Activated T-cell treated with anti-CD3 and anti-CD28 coated beads, Interleukin-2, amount 50 U/mL, for 4 hours (primary cell): ENCODE measurements at regions not wholly inside any gene's neighbourhood (a gene's known extent, or its start where the extent isn't known, plus 50 kb on each side); places are given as distances from the start of the nearest gene placed in this dataset.

Experiments
- ATAC-seq, 2 donors: fragments of 200-7000 bp; cut with Tn5 transposase; one replicate each; pipeline ENCODE4 v1.10.0; 2021
- DNase-seq: peaks from one replicate; pipeline ENCODE4 v3.0.0-alpha.2; 2020
- H3K27me3 Mint-ChIP-seq: one replicate; pipeline ENCODE4 v1.8.0; 2021; ENCODE audit warnings: low read depth, mixed read lengths
- H3K36me3 Mint-ChIP-seq: one replicate; pipeline ENCODE4 v1.8.0; 2022; ENCODE audit warnings: mixed read lengths; ENCODE audit not compliant: insufficient read depth
- H3K4me1 Mint-ChIP-seq: one replicate; pipeline ENCODE4 v1.8.0; 2021; ENCODE audit warnings: low read depth, mixed read lengths
- H3K4me3 Mint-ChIP-seq: one replicate; pipeline ENCODE4 v1.8.0; 2021; ENCODE audit warnings: mild to moderate bottlenecking, moderate library complexity, mixed read lengths
- H3K9me3 Mint-ChIP-seq: one replicate; pipeline ENCODE4 v1.8.0; 2021; ENCODE audit warnings: mixed read lengths

DNA sequence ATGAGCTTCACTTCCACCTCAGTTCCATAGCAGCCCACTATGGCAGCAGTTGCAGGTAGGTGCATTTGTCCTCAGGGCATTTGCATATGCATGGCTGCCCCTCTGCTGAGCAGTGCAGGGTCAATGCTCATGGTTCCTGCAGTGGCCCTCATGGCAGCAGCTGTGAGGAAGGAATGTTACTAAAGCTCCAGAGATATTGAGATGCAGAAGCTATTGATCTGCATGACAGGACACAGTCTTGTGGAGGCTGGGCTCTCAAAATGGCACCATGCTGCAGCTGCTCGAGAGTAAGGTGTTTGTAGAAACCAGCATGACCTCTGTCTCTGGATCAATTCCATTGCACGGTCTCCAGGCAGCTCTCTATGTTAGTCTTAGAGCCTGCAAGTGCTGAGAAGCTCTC, 179.2 kb upstream of the PCDH18 start:
- DNase-seq (no peak), ATAC-seq (no peak)
- H3K36me3 Mint-ChIP-seq: no peaks in the 10 kb centered on the region
- peaks cover 11% of the 10 kb centered on the region for H3K9me3 Mint-ChIP-seq
- H3K27me3 Mint-ChIP-seq: no peaks in the 10 kb centered on the region
- H3K4me1 Mint-ChIP-seq: no peaks in the 10 kb centered on the region
- no peak overlapping the region for H3K4me3 Mint-ChIP-seq

DNA sequence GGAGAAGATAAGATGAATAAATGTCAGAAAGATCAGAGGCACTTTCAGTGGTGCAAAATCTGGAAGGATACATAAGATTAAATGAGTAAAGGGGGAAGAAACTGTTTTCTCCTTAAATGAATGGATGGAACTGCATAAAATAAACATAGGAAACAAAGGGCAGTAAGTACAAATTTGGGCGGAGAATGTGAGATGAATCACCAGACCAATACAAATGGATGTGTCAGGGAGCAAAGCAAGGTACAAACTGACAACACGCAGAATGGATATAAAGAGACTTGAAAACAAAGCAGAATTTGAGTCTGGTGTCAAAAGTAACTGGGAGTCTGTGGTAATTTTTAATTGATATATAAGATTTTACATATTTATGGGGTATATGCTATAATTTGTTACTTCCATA, 175.3 kb upstream of the PCDH18 start:
- no peak for ATAC-seq

DNA sequence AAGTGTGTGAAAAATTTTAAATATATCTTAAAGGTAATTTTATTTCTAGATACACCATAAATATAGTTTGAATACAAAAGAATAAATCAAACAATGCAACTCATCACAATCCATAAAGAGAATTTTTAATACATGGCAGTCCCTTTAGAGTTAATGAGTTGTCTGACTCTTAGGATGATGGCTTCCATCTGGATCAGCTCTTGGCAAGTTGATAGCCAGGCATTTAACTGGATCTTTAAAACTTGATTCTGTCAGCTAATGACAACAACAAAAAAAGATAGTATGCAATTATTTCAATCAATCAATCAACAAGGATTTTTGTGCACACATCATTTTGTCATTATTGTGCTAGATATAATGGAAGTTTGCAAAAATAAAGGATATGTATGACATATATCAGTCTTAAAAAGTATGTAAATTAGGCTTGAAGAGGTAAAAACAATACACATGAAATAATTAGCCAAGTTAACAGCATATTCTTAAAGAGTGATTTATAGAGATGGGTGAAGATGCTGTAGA, 174.9 kb upstream of the PCDH18 start:
- peaks cover 9% of the 10 kb centered on the region for H3K9me3 Mint-ChIP-seq
- H3K4me1 Mint-ChIP-seq: no peaks in the 10 kb centered on the region
- no peaks in the 10 kb centered on the region for H3K36me3 Mint-ChIP-seq
- no peak overlapping the region for H3K4me3 Mint-ChIP-seq
- no peaks in the 10 kb centered on the region for H3K27me3 Mint-ChIP-seq
- DNase-seq: no peak
- no peak for ATAC-seq

More for the DNA sequence above, 175.3 kb upstream of the PCDH18 start:
- Mint-ChIP-seq H3K27me3 (no peaks in the 10 kb centered on the region), H3K9me3 (peaks cover 9% of the 10 kb centered on the region), H3K4me3 (no peak overlapping the region), H3K4me1 (no peaks in the 10 kb centered on the region), H3K36me3 (no peaks in the 10 kb centered on the region)
- DNase-seq: no peak

DNA sequence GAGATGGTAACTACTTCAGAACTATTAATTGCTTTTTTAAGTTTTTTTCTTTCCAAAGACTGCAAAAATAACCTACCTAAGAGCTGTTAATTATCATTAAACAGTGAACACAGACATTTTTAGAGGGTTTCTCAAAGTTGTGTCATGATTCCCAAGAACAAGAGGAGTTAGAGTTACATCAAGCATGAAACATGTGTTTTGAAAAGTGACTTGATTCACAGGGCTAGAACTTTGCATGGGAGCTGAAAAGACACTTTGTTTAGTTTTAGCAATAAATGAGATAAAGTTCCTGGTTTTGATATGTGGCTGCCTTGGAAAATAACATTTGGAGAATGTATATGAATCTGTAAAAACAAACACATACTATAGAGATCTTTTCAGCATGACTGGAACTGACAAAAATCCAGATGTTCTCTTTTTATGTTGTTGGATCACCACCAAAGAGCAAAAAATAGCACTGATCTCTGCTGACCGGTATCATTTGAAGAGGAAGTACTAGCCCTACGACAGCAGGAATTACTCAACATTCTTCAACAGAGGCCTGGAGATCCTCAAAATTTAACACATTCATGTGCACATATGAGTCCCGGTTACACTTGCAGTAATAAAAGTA, 173.0 kb upstream of the PCDH18 start:
- Mint-ChIP-seq H3K4me3 (no peak overlapping the region), H3K9me3 (peaks cover 4% of the 10 kb centered on the region), H3K27me3 (no peaks in the 10 kb centered on the region), H3K36me3 (no peaks in the 10 kb centered on the region), H3K4me1 (no peaks in the 10 kb centered on the region)
- ATAC-seq (no peak), DNase-seq (no peak)

DNA sequence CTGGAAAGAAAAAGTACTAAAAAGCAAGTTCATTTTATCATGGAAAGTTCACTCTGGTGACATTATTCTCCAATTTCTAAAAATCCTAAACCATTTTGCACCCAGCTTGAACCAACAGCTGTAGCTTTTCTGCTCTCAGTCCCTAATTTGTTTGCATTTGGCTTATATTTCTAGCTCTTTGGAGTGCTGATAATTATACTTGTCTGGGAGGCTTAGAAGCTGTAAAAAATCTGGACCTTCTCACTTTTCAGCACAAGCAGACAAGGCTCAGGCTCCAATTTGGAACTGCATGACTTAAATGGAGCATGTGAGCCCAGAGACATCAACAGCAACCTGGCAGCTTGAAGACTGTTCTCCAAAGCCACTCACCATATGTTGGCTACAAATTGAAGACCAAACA, 170.9 kb upstream of the PCDH18 start:
- H3K9me3 Mint-ChIP-seq: peaks cover 7% of the 10 kb centered on the region
- H3K27me3 Mint-ChIP-seq: no peaks in the 10 kb centered on the region
- H3K4me1 Mint-ChIP-seq: no peaks in the 10 kb centered on the region
- H3K36me3 Mint-ChIP-seq: no peaks in the 10 kb centered on the region
- ATAC-seq: no peak
- H3K4me3 Mint-ChIP-seq: no peak overlapping the region
- no peak for DNase-seq

DNA sequence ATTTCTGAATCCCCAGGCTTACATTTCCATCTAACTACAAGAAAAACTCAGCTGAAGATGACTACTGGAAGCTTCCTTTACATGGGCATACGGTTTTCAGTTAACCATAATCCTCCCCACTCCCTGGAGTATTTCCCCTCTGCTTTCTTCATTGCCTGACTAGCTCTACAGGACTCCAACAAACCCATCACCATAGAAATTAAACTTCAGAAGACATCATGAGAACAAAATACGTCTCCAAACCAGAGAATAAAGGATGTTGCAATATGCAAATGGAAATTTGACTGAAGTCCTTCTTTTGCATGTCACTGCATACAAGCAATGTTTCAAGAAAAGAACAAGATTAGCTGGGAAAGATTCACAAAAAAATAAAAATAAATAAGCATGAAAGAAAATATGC, 170.2 kb upstream of the PCDH18 start:
- DNase-seq: no peak
- no peak for ATAC-seq
- Mint-ChIP-seq H3K4me3 (no peak overlapping the region), H3K27me3 (no peaks in the 10 kb centered on the region), H3K4me1 (no peaks in the 10 kb centered on the region), H3K9me3 (peaks cover 7% of the 10 kb centered on the region), H3K36me3 (no peaks in the 10 kb centered on the region)

DNA sequence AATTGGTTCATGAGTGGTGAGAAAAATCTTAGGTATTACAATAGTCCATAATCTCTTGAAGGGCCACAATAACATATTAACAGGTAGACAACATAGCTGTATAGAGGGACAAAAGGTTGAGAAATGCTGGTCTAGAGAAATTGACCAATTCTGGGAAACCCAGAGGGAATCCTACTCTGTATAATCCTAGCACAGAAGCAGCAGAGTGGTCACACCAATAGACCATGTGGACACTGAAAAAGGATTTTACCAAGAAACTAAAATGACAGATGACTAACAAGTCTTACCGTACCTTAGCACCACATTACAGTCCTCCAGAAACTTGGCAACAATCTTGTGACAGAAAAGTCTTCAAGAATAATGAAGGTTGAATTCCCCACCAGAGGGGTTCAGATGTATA, 169.1 kb upstream of the PCDH18 start:
- DNase-seq: no peak

DNA sequence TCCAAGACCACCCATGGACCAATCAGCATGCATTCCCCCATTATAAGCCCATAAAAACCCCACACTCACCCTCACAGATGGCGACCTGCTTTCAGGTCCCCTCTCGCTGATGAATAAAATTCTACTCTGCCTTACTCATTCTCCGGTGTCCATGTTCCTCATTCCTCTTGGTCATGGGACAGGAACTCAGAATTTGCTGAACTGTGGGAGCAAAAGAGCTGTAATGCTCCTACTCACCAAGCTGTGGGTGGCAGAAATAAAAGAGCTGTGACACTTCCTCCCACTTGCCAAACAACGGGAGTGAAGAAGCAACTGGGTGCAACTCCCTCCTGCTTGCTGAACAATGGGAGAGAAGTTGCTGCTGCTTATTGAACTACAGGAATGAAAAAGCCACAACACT, 168.5 kb upstream of the PCDH18 start:
- no peak overlapping the region for H3K4me3 Mint-ChIP-seq
- peaks cover 4% of the 10 kb centered on the region for H3K9me3 Mint-ChIP-seq
- H3K4me1 Mint-ChIP-seq: no peaks in the 10 kb centered on the region
- no peaks in the 10 kb centered on the region for H3K27me3 Mint-ChIP-seq
- H3K36me3 Mint-ChIP-seq: no peaks in the 10 kb centered on the region
- no peak for DNase-seq
- ATAC-seq: no peak

More for the DNA sequence above, 169.1 kb upstream of the PCDH18 start:
- no peak for ATAC-seq
- H3K36me3 Mint-ChIP-seq: no peaks in the 10 kb centered on the region
- no peaks in the 10 kb centered on the region for H3K4me1 Mint-ChIP-seq
- H3K27me3 Mint-ChIP-seq: no peaks in the 10 kb centered on the region
- H3K9me3 Mint-ChIP-seq: peaks cover 7% of the 10 kb centered on the region
- H3K4me3 Mint-ChIP-seq: no peak overlapping the region

DNA sequence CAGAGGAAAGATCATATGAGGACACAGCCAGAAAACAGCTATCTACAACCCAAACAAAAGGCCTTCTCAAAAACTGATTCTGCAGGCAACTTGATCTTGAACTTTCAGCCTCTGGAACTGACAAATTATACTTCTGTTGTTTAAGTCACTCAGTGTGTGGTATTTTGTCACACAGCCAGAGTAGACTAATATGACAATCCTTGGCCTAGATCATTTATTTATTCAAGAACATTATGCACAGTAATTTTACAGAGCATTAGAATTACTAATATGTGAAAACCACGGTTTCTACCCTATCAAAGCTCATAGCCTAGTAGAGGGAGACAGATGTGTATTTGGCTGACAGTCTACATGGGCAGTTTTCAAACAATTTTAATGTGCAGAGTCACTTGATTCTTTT, 167.8 kb upstream of the PCDH18 start:
- DNase-seq: no peak
- Mint-ChIP-seq H3K36me3 (no peaks in the 10 kb centered on the region), H3K4me3 (no peak overlapping the region), H3K27me3 (no peaks in the 10 kb centered on the region), H3K9me3 (peaks cover 4% of the 10 kb centered on the region), H3K4me1 (no peaks in the 10 kb centered on the region)
- no peak for ATAC-seq

DNA sequence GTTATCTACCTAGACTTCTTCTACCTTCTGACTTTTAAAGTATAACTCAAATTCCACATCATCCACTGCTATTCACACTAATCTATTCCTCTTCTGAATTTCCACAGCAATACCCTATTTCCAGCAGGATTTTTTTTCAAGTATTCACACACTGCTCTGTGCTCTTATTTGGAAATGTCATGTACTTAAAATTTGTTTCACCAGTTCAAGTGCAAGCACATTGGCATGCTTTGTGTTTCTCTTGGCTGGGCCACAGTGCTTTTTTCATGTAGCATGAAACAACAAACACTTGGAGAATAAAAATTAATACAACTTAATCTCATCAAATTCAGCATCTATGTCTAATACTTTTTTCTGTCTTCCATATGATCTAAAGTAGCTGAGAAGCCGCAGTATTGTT, 161.8 kb upstream of the PCDH18 start:
- peaks cover 4% of the 10 kb centered on the region for H3K9me3 Mint-ChIP-seq
- ATAC-seq: no peak
- no peak overlapping the region for H3K4me3 Mint-ChIP-seq
- DNase-seq: no peak
- H3K36me3 Mint-ChIP-seq: no peaks in the 10 kb centered on the region
- no peaks in the 10 kb centered on the region for H3K27me3 Mint-ChIP-seq
- H3K4me1 Mint-ChIP-seq: no peaks in the 10 kb centered on the region

DNA sequence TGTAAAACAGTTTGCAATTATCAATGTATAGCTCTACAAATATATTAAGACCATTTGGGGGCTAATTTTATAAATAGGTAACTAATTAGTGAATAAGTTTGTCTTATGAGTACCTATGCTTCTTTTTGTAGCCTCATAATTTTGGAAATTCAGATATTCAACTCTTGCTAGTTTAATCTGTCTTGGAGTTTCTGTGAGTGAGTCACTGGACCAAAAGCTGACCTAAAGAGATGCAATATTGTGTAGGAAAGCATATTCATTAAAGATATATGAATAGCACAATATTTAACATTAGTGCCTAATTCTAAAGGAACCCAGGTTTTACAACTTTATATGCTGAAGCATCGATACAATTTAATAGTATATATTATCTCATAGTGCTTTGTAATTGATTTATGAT, 161.3 kb upstream of the PCDH18 start:
- ATAC-seq: no peak
- H3K4me1 Mint-ChIP-seq: no peaks in the 10 kb centered on the region
- H3K4me3 Mint-ChIP-seq: no peak overlapping the region
- no peaks in the 10 kb centered on the region for H3K27me3 Mint-ChIP-seq
- no peaks in the 10 kb centered on the region for H3K36me3 Mint-ChIP-seq
- peaks cover 3% of the 10 kb centered on the region for H3K9me3 Mint-ChIP-seq
- DNase-seq: no peak

DNA sequence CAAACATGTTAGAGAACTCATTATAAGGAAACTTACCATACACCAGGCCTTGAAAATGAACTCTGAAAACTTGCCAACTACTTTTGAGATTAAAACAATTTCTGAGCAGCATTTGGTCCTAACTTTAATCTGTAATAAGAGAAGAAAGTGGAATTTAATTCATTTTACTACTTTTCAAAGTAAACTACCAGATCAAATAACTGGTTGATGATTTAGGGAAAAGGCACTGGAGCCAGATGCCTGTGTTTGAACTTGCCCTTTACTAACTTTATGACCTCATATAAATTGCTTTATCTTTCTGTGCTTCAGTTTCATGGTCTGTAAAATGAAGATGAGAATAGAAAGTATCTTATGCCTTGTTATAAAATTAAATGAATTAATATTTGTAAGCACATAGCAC, 159.9 kb upstream of the PCDH18 start:
- ATAC-seq (no peak), DNase-seq (no peak)
- no peaks in the 10 kb centered on the region for H3K27me3 Mint-ChIP-seq
- no peak overlapping the region for H3K4me3 Mint-ChIP-seq
- H3K4me1 Mint-ChIP-seq: no peaks in the 10 kb centered on the region
- no peaks in the 10 kb centered on the region for H3K9me3 Mint-ChIP-seq
- H3K36me3 Mint-ChIP-seq: no peaks in the 10 kb centered on the region

DNA sequence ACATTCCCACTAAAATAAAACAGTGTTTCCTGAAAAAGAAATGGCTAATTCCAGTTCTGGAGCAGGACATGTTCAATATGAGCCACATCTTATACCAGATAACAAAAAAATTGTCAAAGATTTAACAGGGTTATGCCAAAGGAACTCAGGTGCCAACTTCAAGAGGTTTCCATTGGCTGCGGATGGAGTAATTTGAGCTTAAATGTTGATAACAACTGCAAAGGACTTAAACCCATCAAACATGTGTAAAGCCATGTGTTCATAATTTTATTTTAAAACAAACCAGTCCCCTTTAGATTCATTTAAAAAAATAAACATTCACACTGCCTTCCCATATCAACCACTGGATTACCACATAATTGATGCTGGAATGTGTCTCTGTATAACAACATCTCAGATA, 156.4 kb upstream of the PCDH18 start:
- Mint-ChIP-seq H3K36me3 (no peaks in the 10 kb centered on the region), H3K4me3 (no peak overlapping the region), H3K9me3 (peaks cover 7% of the 10 kb centered on the region), H3K4me1 (no peaks in the 10 kb centered on the region), H3K27me3 (no peaks in the 10 kb centered on the region)
- ATAC-seq (no peak), DNase-seq (no peak)

DNA sequence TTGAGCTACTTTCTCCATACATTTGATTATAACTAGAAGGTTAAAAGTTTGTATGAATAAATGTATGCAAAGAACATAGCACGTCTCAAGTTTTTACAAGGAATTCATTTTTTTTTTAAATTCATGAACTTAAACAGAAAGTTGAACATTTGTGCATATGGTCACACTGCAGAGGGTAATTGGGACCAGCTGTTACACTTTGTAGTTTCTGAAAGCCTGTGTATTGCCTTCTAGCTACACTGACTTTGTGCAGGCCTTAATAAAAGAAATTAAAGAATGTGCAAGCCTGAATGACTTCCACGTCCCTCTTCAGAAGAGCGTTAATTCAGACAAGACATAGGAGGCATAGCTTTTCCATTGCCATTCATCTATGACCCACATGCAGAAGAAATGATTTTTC, 153.1 kb upstream of the PCDH18 start:
- no peaks in the 10 kb centered on the region for H3K27me3 Mint-ChIP-seq
- no peak for ATAC-seq
- H3K4me3 Mint-ChIP-seq: no peak overlapping the region
- H3K36me3 Mint-ChIP-seq: no peaks in the 10 kb centered on the region
- DNase-seq: no peak
- peaks cover 7% of the 10 kb centered on the region for H3K9me3 Mint-ChIP-seq
- no peaks in the 10 kb centered on the region for H3K4me1 Mint-ChIP-seq

DNA sequence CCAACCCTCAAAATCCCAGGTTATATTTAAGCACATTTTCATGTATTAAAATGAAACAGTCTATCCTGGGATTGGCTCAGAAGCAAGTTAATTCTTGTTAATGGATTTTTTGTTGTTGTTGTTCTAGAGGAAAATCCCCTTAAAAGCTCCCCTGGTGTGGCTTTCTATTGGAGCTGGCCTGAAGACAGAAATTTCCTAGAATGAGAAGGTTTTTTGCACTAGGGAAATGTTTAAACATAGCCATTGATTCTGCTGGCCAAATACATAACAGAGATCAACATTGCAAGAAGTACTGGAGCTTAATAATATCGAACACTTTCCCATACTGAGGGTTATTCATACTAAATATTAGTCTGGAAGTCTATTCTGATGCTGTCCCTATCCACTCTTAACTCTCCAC, 148.8 kb upstream of the PCDH18 start:
- ATAC-seq (no peak), DNase-seq (no peak)
- H3K4me1 Mint-ChIP-seq: no peaks in the 10 kb centered on the region
- no peak overlapping the region for H3K4me3 Mint-ChIP-seq
- H3K9me3 Mint-ChIP-seq: peaks cover 8% of the 10 kb centered on the region
- H3K27me3 Mint-ChIP-seq: no peaks in the 10 kb centered on the region
- H3K36me3 Mint-ChIP-seq: no peaks in the 10 kb centered on the region

DNA sequence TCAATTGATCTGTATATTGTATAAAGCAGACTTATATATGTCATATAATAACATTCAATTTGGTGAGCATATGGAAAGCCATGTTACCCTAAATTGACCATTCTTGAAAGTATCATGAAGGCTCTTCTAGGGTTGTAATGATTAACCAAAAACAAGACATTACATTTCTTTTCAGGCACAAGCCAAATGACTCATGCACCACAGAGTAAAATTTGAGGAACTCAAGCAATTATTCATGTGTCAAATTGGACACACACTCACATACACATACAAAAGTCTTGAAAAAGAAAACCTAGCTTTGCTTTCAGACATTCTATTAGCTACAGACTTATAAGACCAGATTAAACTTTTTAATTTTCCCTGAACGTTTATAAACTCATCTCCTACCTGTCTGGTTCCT, 146.5 kb upstream of the PCDH18 start:
- Mint-ChIP-seq H3K27me3 (no peaks in the 10 kb centered on the region), H3K36me3 (no peaks in the 10 kb centered on the region), H3K4me1 (no peaks in the 10 kb centered on the region), H3K9me3 (peaks cover 8% of the 10 kb centered on the region), H3K4me3 (no peak overlapping the region)
- DNase-seq (no peak), ATAC-seq (no peak)
